SH-SY5Y (cell line): ENCODE measurements at regions not wholly inside any gene's neighbourhood (a gene's known extent, or its start where the extent isn't known, plus 50 kb on each side); places are given as distances from the start of the nearest gene placed in this dataset.

Source experiments
- GATA2 ChIP-seq: IDR thresholded peaks from 2 replicates; pipeline ENCODE4 v1.6.1; 2011; ENCODE audit warnings: mild to moderate bottlenecking, low read depth, low read length
- GATA3 ChIP-seq: IDR thresholded peaks from 2 replicates; pipeline ENCODE4 v1.6.1; 2011; ENCODE audit warnings: low read depth, mild to moderate bottlenecking, low read length, moderate library complexity

DNA sequence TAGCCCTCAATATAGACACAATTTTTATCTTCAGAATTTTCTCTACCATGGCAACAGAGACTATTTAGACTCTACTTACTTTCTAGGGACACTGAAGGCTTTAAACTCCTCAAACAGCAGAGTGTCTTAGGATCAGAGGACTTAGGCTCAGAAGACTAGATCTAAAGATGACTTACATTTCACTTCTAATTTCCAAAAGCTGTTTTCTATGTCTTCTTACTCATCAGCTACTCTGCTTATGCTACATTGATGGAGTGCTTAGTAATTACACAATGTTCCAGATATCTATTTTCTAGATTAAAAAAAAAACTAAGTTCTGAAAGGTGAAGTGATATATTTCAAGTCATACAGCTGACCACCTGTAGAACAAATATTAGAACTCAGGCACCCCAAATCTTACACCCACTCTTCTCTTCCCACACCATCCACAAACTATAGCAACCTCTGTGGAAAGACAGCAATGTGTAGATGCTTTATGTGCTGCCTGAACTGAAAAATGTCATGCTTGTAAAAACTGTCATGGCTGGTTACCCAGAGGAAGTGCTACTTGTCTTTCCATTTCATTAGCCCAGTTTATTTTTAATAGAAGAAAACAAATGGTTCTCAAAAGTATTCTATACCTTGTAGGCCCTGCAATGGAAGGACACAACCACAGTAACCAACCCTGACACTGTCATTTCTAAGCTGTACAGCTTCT lies 831.0 kb upstream of the ACVR2A start:
- TF ChIP-seq GATA3 (no peak), GATA2 (no peak)
